ENCODE measurements at regions not wholly inside any gene's neighbourhood (a gene's known extent, or its start where the extent isn't known, plus 50 kb on each side); places are given as distances from the start of the nearest gene placed in this dataset.

DNA sequence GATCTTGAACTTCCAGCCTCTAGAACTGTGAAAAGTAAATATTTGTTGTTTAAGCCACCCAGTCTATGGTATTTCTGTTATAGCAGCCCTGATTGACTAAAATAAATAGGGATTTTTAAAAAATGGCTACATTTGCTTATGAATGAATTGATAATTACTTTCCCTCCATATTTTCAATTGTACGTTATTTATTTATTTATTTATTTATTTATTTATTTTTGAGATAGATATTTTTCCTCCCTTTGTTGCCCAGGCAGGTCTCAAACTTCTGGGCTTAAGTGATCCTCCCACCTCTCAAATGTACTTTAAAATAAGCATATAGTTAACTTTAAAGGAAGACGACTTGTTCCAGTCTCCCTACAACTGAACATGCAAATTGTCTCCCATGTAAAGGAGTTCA lies 76.0 kb upstream of the HMGA2 start:
- TF ChIP-seq, protein P1, sequence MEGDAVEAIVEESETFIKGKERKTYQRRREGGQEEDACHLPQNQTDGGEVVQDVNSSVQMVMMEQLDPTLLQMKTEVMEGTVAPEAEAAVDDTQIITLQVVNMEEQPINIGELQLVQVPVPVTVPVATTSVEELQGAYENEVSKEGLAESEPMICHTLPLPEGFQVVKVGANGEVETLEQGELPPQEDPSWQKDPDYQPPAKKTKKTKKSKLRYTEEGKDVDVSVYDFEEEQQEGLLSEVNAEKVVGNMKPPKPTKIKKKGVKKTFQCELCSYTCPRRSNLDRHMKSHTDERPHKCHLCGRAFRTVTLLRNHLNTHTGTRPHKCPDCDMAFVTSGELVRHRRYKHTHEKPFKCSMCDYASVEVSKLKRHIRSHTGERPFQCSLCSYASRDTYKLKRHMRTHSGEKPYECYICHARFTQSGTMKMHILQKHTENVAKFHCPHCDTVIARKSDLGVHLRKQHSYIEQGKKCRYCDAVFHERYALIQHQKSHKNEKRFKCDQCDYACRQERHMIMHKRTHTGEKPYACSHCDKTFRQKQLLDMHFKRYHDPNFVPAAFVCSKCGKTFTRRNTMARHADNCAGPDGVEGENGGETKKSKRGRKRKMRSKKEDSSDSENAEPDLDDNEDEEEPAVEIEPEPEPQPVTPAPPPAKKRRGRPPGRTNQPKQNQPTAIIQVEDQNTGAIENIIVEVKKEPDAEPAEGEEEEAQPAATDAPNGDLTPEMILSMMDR (IDR thresholded peaks at IDR 0.05; ENCODE audit: poor library complexity), result no peak
- no peak for TF ChIP-seq EZH2 (IDR thresholded peaks at IDR 0.05; ENCODE audit: borderline replicate concordance)

Data from hepatocyte (in vitro differentiated cells).